SK-N-MC (cell line): ENCODE measurements at regions not wholly inside any gene's neighbourhood (a gene's known extent, or its start where the extent isn't known, plus 50 kb on each side); places are given as distances from the start of the nearest gene placed in this dataset.

Source experiments
- DNase-seq: peaks from one replicate; pipeline ENCODE4 v3.0.0-alpha.2; 2011; ENCODE audit warnings: low read depth, low spot score
- H3K27ac ChIP-seq: fragments of 200-600 bp; sonication (generic); 2 replicates; pipeline ENCODE4 v1.5.1; 2016; ENCODE audit warnings: mixed run types
- H3K36me3 ChIP-seq: fragments of 200-600 bp; sonication (generic); 2 replicates; pipeline ENCODE4 v1.6.1; 2017; ENCODE audit warnings: antibody characterized with exemption, low read length, mixed read lengths; ENCODE audit not compliant: insufficient read depth
- H3K4me3 ChIP-seq: fragments of 200-600 bp; sonication (generic); 2 replicates; pipeline ENCODE4 v1.5.1; 2016
- H3K9ac ChIP-seq: fragments of 200-600 bp; sonication (generic); 2 replicates; pipeline ENCODE4 v1.8.0; 2017; ENCODE audit warnings: mixed run types, mixed read lengths; ENCODE audit not compliant: insufficient read length
- H3K9me3 ChIP-seq: fragments of 200-600 bp; sonication (generic); 2 replicates; pipeline ENCODE4 v1.6.1; 2017; ENCODE audit warnings: low read depth, mild to moderate bottlenecking, antibody characterized with exemption, low read length, moderate library complexity, mixed read lengths
- EZH2 ChIP-seq: fragments of 200-600 bp; sonication (generic); IDR thresholded peaks from one replicate; pipeline ENCODE4 v1.6.1; 2017; ENCODE audit warnings: antibody characterized with exemption
- FOXP2 ChIP-seq: optimal IDR thresholded peaks from 2 replicates; pipeline ENCODE3; 2011; ENCODE audit warnings: mild to moderate bottlenecking, moderate library complexity; ENCODE audit not compliant: insufficient read depth; ENCODE audit errors: extremely low read length, control extremely low read depth
- POLR2AphosphoS5 ChIP-seq: IDR thresholded peaks from 2 replicates; pipeline ENCODE4 v1.6.1; 2012; ENCODE audit warnings: mild to moderate bottlenecking, low read depth, low read length, borderline replicate concordance

- Histone ChIP-seq H3K36me3 (no peaks in the 10 kb centered on the region), H3K9ac (no peak overlapping the region), H3K4me3 (no peak overlapping the region), H3K27ac (no peak overlapping the region), H3K9me3 (no peaks in the 10 kb centered on the region)
- DNase-seq, result no peak
- TF ChIP-seq FOXP2 (no peak), POLR2AphosphoS5 (no peak), EZH2 (no peak)
Measured at GRCh38 chr14:42110167-42110566, 503.5 kb downstream of the LRFN5 start.

GRCh38 chr14:42095155-42095554 is 488.5 kb downstream of the LRFN5 start:
- no peaks in the 10 kb centered on the region for H3K9me3 ChIP-seq

GRCh38 chr14:42090122-42090521 is 483.4 kb downstream of the LRFN5 start:
- no peak for DNase-seq
- Histone ChIP-seq H3K4me3 (no peak overlapping the region), H3K9me3 (no peaks in the 10 kb centered on the region), H3K27ac (no peak overlapping the region), H3K9ac (no peak overlapping the region), H3K36me3 (no peaks in the 10 kb centered on the region)
- no peak for TF ChIP-seq EZH2
- no peak for TF ChIP-seq POLR2AphosphoS5
- no peak for TF ChIP-seq FOXP2

More at GRCh38 chr14:42095155-42095554, 488.5 kb downstream of the LRFN5 start:
- no peak for DNase-seq
- TF ChIP-seq EZH2, result no peak
- TF ChIP-seq FOXP2, result no peak
- TF ChIP-seq POLR2AphosphoS5, result no peak
- Histone ChIP-seq H3K4me3 (no peak overlapping the region), H3K27ac (no peak overlapping the region), H3K9ac (no peak overlapping the region), H3K36me3 (no peaks in the 10 kb centered on the region)

- Histone ChIP-seq H3K4me3 (no peak overlapping the region), H3K9ac (no peak overlapping the region), H3K9me3 (no peaks in the 10 kb centered on the region), H3K36me3 (no peaks in the 10 kb centered on the region), H3K27ac (no peak overlapping the region)
- no peak for DNase-seq
- TF ChIP-seq FOXP2, result no peak
- no peak for TF ChIP-seq POLR2AphosphoS5
Measured at GRCh38 chr14:42079911-42080310, 473.2 kb downstream of the LRFN5 start.

GRCh38 chr14:42078345-42078744 is 471.7 kb downstream of the LRFN5 start:
- TF ChIP-seq POLR2AphosphoS5, result no peak
- no peak for TF ChIP-seq FOXP2
- DNase-seq, result no peak
- H3K4me3 ChIP-seq, result no peak overlapping the region
- no peak overlapping the region for H3K9ac ChIP-seq
- no peak overlapping the region for H3K27ac ChIP-seq
- no peaks in the 10 kb centered on the region for H3K36me3 ChIP-seq
- no peaks in the 10 kb centered on the region for H3K9me3 ChIP-seq

GRCh38 chr14:42070031-42070430 is 463.4 kb downstream of the LRFN5 start:
- TF ChIP-seq FOXP2 (no peak), POLR2AphosphoS5 (no peak), EZH2 (no peak)
- no peak for DNase-seq

GRCh38 chr14:42057111-42057510 is 450.4 kb downstream of the LRFN5 start:
- DNase-seq, result peak; percentile 81
- Histone ChIP-seq H3K9ac (peak overlapping the region; percentile 50), H3K9me3 (no peaks in the 10 kb centered on the region), H3K27ac (peak overlapping the region; percentile 96), H3K36me3 (no peaks in the 10 kb centered on the region), H3K4me3 (peak overlapping the region; percentile 62)
- peak; percentile 23; the same call in 1 of the 2 replicates for TF ChIP-seq POLR2AphosphoS5
- no peak for TF ChIP-seq FOXP2
- no peak for TF ChIP-seq EZH2

More at GRCh38 chr14:42070031-42070430, 463.4 kb downstream of the LRFN5 start:
- H3K4me3 ChIP-seq, result no peak overlapping the region
- no peaks in the 10 kb centered on the region for H3K36me3 ChIP-seq
- H3K9me3 ChIP-seq, result 0 out of 2 replicates have a peak, but pooled peaks cover 4% of the 10 kb centered on the region
- H3K27ac ChIP-seq, result no peak overlapping the region
- no peak overlapping the region for H3K9ac ChIP-seq

- DNase-seq, result no peak
- Histone ChIP-seq H3K36me3 (no peaks in the 10 kb centered on the region), H3K9me3 (no peaks in the 10 kb centered on the region), H3K9ac (no peak overlapping the region), H3K27ac (no peak overlapping the region), H3K4me3 (no peak overlapping the region)
- TF ChIP-seq POLR2AphosphoS5, result no peak
- TF ChIP-seq FOXP2, result no peak
Measured at GRCh38 chr14:42047421-42048055, 440.9 kb downstream of the LRFN5 start.

- no peak for DNase-seq
- H3K36me3 ChIP-seq, result no peaks in the 10 kb centered on the region
- TF ChIP-seq EZH2, result no peak
- TF ChIP-seq FOXP2, result no peak
- no peak for TF ChIP-seq POLR2AphosphoS5
Measured at GRCh38 chr14:42045383-42045782, 438.7 kb downstream of the LRFN5 start.

More at GRCh38 chr14:42045383-42045782, 438.7 kb downstream of the LRFN5 start:
- H3K9me3 ChIP-seq, result no peaks in the 10 kb centered on the region
- no peak overlapping the region for H3K9ac ChIP-seq
- no peak overlapping the region for H3K4me3 ChIP-seq
- no peak overlapping the region for H3K27ac ChIP-seq
